ENCODE measurements at regions not wholly inside any gene's neighbourhood (a gene's known extent, or its start where the extent isn't known, plus 50 kb on each side); places are given as distances from the start of the nearest gene placed in this dataset.
"Not testable (repeated sequence)": the region's sequence is repeated elsewhere in the genome, so short reads cannot be mapped to it uniquely, and the experiment has no call there.

- H3K4me3 ChIP-seq; H3K4me1 ChIP-seq (replicated peaks in 1 of 2); H3K27ac ChIP-seq; in situ Hi-C loops (cut with MboI; ENCODE audit: low pct_unique_long_range_greater_than_20kb in 2 of 9, low sequenced_read_pairs in 9 of 9, unreplicated experiment in 9 of 9): not testable (repeated sequence)
- peak in 1 of 8 experiments; percentile 30 for ATAC-seq (replicated peaks in 6 of 8)
- no CpG with 5 or more reads among the region's 1 CpG for WGBS, 10 experiments
Measured at GRCh38 chrY:22472027-22472426, 68.8 kb downstream of the RBMY1J start.

GRCh38 chrY:22477846-22478245 lies 74.6 kb downstream of the RBMY1J start:
- in situ Hi-C loops (cut with MboI; ENCODE audit: low pct_unique_long_range_greater_than_20kb in 2 of 9, low sequenced_read_pairs in 9 of 9, unreplicated experiment in 9 of 9); H3K4me1 ChIP-seq (replicated peaks in 1 of 2); H3K27ac ChIP-seq; ATAC-seq (replicated peaks in 6 of 8); H3K4me3 ChIP-seq: not testable (repeated sequence)
- WGBS, 10 experiments: no CpG with 5 or more reads among the region's 2 CpGs

DNA sequence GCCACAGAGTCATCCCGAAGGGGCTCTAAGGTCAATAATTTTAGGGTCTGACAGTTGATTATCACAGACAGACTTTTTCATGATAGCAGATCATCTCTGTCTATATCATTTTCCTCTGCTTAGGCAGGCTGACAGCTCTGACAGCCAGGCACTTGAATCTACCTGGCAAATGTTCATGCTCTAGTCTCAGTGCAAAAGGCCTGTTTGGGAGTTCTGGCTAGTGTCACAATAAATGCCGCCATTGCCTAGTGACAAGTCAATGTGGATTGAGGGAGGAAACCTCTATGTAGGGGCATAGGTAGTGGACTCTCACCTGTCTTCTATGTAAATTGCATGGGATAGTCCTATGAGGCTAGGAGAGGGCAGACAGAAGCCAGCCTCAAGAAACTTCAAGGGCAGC lies 81.3 kb downstream of the RBMY1J start:
- in situ Hi-C loops (cut with MboI; ENCODE audit: low pct_unique_long_range_greater_than_20kb in 2 of 9, low sequenced_read_pairs in 9 of 9, unreplicated experiment in 9 of 9); ATAC-seq (replicated peaks in 6 of 8); H3K27ac ChIP-seq; H3K4me3 ChIP-seq; H3K4me1 ChIP-seq (replicated peaks in 1 of 2): not testable (repeated sequence)
- WGBS, 10 experiments: no CpG with 5 or more reads among the region's 2 CpGs

GRCh38 chrY:22488688-22489087 lies 85.5 kb downstream of the RBMY1J start:
- H3K4me3 ChIP-seq; ATAC-seq (replicated peaks in 6 of 8); H3K27ac ChIP-seq; in situ Hi-C loops (cut with MboI; ENCODE audit: low pct_unique_long_range_greater_than_20kb in 2 of 9, low sequenced_read_pairs in 9 of 9, unreplicated experiment in 9 of 9); H3K4me1 ChIP-seq (replicated peaks in 1 of 2): not testable (repeated sequence)
- no CpG with 5 or more reads among the region's 1 CpG for WGBS, 10 experiments

DNA sequence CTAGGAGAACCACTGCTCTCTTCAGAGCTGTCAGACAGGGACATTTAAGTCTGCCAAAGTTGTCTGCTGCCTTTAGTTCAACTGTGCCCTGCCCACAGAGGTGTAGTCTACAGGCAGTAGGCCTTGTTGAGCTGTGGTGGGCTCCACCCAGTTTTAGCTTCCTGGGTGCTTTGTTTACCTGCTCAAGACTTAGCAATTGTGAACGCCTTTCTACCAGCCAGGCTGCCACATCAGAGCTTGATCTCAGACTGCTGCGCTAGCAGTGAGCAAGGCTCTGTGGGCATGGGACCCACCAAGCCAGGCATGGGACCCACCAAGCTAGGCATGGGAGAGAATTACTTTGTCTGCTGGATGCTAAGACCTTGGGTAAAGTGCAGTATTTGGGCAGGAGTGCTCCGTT lies 96.5 kb downstream of the RBMY1J start:
- no CpG with 5 or more reads among the region's 3 CpGs for WGBS, 10 experiments
- in situ Hi-C loops (cut with MboI; ENCODE audit: low pct_unique_long_range_greater_than_20kb in 2 of 9, low sequenced_read_pairs in 9 of 9, unreplicated experiment in 9 of 9); ATAC-seq (replicated peaks in 6 of 8): not testable (repeated sequence)

DNA sequence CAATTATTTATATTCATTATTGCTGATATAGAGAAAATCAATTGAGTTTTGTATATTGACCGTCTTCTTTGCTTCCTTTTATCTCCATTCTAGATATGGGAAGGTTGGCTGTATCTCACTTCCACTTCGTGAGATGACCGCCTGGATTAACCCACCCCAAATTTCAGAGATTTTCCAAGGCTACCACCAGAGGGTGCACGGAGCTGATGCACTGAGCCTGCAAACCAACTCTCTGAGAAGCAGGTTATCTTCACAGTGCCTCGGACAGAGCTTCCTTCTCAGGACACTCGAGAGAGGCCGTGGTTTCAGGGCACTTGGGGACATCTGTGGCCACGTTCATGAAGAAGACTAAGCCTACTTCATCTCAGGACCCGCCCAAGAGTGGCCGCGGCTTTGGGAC lies 110.5 kb downstream of the RBMY1J start:
- H3K27ac ChIP-seq; H3K4me1 ChIP-seq (replicated peaks in 1 of 2); H3K4me3 ChIP-seq; ATAC-seq (replicated peaks in 6 of 8); in situ Hi-C loops (cut with MboI; ENCODE audit: low pct_unique_long_range_greater_than_20kb in 2 of 9, low sequenced_read_pairs in 9 of 9, unreplicated experiment in 9 of 9): not testable (repeated sequence)
- no CpG with 5 or more reads among the region's 11 CpGs for WGBS, 10 experiments

More for the DNA sequence above, 96.5 kb downstream of the RBMY1J start:
- not testable (repeated sequence) for H3K4me3 ChIP-seq; H3K27ac ChIP-seq; H3K4me1 ChIP-seq (replicated peaks in 1 of 2)

GRCh38 chrY:22525841-22526240 lies 122.6 kb downstream of the RBMY1J start:
- H3K4me3 ChIP-seq; H3K27ac ChIP-seq; H3K4me1 ChIP-seq (replicated peaks in 1 of 2); ATAC-seq (replicated peaks in 6 of 8); in situ Hi-C loops (cut with MboI; ENCODE audit: low pct_unique_long_range_greater_than_20kb in 2 of 9, low sequenced_read_pairs in 9 of 9, unreplicated experiment in 9 of 9): not testable (repeated sequence)

DNA sequence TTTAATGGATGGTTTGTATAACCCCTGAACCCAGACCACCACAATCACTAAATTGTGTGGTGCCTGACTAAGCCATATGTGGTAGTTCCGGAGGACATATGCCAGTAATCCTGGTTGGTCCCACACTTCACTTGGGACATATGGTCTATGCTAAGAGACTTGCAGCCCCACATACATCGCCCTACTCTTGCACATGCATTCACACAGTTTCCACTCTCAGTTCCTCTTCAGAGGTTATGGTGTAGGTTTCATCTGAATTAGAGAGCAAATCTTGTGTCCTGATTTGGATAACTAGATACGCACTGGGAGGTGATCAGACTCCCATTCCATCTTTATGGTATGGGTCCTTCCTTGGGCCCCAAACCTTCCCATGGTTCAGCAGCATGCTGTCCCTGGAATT lies 169.8 kb downstream of the RBMY1J start:
- H3K27ac ChIP-seq; H3K4me3 ChIP-seq; ATAC-seq (replicated peaks in 6 of 8); H3K4me1 ChIP-seq (replicated peaks in 1 of 2); in situ Hi-C loops (cut with MboI; ENCODE audit: low pct_unique_long_range_greater_than_20kb in 2 of 9, low sequenced_read_pairs in 9 of 9, unreplicated experiment in 9 of 9): not testable (repeated sequence)
- no CpG with 5 or more reads among the region's 3 CpGs for WGBS, 10 experiments

DNA sequence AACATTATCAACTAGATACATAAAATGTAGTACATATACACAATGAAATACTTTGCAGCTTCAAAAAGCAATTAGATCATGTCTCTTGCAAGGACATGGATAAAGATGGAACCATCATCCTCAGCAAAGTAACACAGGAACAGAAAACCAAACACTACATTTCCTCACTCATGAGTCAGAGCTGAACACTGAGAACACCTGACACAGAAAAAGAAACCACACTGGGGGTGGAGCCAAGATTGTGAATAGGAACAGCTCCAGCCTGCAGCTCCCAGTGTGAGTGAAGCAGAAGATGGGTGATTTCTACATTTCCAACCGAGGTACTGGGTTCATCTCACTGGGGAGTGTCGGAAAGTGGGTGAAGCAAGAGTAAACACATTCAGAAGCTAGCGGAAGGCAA lies 195.6 kb downstream of the RBMY1J start:
- ATAC-seq (replicated peaks in 6 of 8); in situ Hi-C loops (cut with MboI; ENCODE audit: low pct_unique_long_range_greater_than_20kb in 2 of 9, low sequenced_read_pairs in 9 of 9, unreplicated experiment in 9 of 9); H3K4me1 ChIP-seq (replicated peaks in 1 of 2); H3K4me3 ChIP-seq; H3K27ac ChIP-seq: not testable (repeated sequence)
- WGBS, 10 experiments: no CpG with 5 or more reads among the region's 3 CpGs

- H3K27ac ChIP-seq; in situ Hi-C loops (cut with MboI; ENCODE audit: low pct_unique_long_range_greater_than_20kb in 2 of 9, low sequenced_read_pairs in 9 of 9, unreplicated experiment in 9 of 9); H3K4me3 ChIP-seq; H3K4me1 ChIP-seq (replicated peaks in 1 of 2); ATAC-seq (replicated peaks in 6 of 8): not testable (repeated sequence)
- WGBS, 10 experiments: no CpG with 5 or more reads among the region's 1 CpG
Measured at GRCh38 chrY:22605036-22605435, 201.8 kb downstream of the RBMY1J start.

DNA sequence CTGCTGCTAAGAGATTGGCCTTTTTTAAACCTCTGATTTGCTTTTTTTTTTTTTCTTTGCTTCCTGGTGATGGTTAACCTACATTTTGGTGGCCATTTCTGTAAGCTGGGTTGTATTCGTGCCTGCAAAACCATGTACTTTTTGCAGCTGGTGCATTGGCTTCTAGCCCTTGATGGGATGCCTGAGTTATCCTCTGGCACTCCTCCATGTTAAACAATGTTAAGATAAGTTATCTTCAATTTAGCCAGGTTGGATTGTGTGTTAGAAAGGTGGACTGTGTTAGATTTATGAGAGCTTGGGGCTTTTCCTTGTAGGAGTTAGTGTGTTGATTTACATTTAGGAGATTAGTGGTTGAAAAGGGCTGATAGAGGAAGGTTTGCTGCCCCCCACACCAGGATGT lies 202.4 kb downstream of the RBMY1J start:
- no CpG with 5 or more reads among the region's 1 CpG for WGBS, 10 experiments
- in situ Hi-C loops (cut with MboI; ENCODE audit: low pct_unique_long_range_greater_than_20kb in 2 of 9, low sequenced_read_pairs in 9 of 9, unreplicated experiment in 9 of 9); H3K27ac ChIP-seq; H3K4me1 ChIP-seq (replicated peaks in 1 of 2); ATAC-seq (replicated peaks in 6 of 8); H3K4me3 ChIP-seq: not testable (repeated sequence)

DNA sequence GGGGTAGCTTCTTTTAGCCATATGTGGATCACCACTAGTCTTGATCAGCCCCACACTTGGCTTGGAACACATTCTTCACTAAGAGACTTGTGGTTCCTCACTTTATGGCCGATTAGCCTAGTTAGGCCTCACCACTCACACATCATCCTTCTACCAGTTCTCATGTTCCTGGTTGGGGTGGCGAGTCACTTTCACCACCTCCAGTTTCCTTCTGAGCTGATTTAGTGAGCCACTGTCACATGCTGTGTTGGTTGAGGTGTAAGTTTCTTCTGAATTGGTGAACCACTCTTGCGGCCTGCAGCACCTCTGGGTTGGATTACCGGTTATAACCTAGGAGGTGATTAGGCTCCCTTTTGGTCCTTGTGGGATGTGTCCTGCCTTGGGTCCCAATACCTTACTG lies 203.7 kb downstream of the RBMY1J start:
- H3K27ac ChIP-seq; H3K4me1 ChIP-seq (replicated peaks in 1 of 2); H3K4me3 ChIP-seq; in situ Hi-C loops (cut with MboI; ENCODE audit: low pct_unique_long_range_greater_than_20kb in 2 of 9, low sequenced_read_pairs in 9 of 9, unreplicated experiment in 9 of 9); ATAC-seq (replicated peaks in 6 of 8): not testable (repeated sequence)
- WGBS, 10 experiments: no CpG with 5 or more reads among the region's 4 CpGs

GRCh38 chrY:22612772-22613171 lies 209.6 kb downstream of the RBMY1J start:
- in situ Hi-C loops (cut with MboI; ENCODE audit: low pct_unique_long_range_greater_than_20kb in 2 of 9, low sequenced_read_pairs in 9 of 9, unreplicated experiment in 9 of 9); H3K4me3 ChIP-seq; ATAC-seq (replicated peaks in 6 of 8); H3K4me1 ChIP-seq (replicated peaks in 1 of 2); H3K27ac ChIP-seq: not testable (repeated sequence)
